Fibroblast of skin of back (primary cell): ENCODE measurements at regions not wholly inside any gene's neighbourhood (a gene's known extent, or its start where the extent isn't known, plus 50 kb on each side); places are given as distances from the start of the nearest gene placed in this dataset.

Experiments used
- DNase-seq: peaks from one replicate; pipeline ENCODE4 v3.0.0-alpha.2; 2013

- no peak for DNase-seq
Observed at GRCh38 chr15:95888762-95889161, 441.7 kb upstream of the NR2F2 start.

DNA sequence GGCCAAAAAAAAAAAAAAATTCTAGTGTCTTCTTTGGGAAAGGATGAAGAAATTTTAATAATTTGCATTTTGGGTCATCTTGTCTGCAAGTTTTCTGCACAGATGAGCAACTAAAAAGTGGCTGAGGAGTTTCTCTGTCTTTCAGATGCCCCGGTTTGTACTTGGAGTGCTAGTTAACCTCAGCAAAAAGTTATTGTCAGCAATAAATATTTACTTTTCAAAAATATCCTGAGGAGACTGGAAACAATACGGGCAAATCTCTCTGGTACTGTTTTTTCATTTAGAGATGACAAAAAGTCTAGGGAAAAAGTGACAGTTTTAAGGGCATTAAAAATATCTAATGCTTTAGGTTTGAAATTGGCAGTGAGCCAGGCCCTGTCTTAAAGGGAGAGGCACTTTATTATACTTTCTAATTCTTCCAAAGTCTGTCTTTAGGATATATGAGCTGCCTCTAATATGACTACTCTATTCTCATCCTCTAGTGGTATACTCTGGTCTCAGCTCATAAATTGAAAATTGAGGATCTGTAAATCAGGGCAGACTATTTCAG is 436.0 kb upstream of the NR2F2 start:
- DNase-seq, result no peak

DNA sequence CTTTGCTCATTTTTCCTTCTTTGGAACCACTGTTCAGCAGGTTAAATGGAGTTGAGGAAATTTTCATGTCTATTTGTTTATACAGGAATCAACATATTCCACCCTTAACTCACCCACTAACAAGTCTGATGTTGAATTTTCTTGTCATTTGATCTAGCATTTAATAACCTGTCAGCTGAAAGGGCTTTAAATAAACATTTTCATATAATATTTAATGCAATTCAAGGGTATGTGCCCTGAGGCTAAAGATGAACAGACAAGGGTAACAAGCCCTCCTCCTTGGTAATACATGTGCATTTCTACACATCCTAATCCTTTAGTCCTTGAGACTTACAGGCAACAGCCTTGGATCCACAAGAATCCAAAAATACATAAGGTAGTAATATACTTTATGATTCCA is 435.0 kb upstream of the NR2F2 start:
- no peak for DNase-seq

DNA sequence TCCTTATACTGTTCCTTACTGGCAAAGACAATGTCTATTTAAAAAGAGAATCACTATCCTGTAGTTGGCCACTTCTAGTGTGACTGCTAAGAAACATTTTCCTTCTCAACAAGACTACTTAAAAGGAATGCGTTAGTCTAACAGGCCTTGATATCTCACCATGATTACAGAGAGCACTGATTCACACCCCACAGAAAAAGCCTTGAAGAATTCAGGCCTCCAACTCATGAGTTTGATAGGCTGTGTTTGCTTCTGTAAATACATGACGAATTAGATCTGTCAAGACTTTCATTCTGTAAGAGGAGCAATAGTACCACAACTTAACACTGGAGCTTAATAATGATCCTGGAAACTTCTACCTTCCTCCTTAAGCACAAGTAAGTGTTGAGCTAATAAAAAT is 432.8 kb upstream of the NR2F2 start:
- no peak for DNase-seq

GRCh38 chr15:95898761-95899160 is 431.7 kb upstream of the NR2F2 start:
- DNase-seq, result no peak

GRCh38 chr15:95901271-95901670 is 429.2 kb upstream of the NR2F2 start:
- DNase-seq, result no peak

GRCh38 chr15:95902606-95903005 is 427.9 kb upstream of the NR2F2 start:
- DNase-seq, result no peak

GRCh38 chr15:95903352-95903751 is 427.1 kb upstream of the NR2F2 start:
- DNase-seq, result no peak

DNA sequence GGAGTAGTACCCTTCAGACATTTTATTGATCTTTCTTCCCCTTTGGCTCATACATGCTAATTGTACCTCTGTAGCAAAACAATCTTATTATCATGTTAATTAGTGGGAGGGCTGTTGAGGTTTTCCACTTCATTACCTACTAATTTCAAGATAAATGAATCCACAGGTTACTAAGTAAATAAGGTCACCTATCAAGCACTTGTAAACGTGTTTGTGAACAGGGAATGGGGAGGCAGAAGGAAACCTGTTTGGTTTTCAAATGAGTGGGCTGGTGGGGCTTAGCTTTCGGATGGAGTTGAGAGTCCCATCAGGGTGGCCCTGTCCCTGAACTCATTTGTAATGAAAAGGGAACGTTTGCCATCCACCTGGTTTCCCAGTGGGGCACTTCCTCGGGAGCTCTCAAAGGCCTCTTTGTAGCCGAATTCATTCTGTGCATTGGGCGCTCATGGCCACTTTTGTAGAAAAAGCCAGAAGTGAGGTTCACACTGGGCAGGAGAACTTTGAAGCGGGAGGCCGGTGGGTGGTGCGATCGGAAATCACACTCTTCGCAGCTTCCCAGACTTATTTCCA is 419.8 kb upstream of the NR2F2 start:
- no peak for DNase-seq

DNA sequence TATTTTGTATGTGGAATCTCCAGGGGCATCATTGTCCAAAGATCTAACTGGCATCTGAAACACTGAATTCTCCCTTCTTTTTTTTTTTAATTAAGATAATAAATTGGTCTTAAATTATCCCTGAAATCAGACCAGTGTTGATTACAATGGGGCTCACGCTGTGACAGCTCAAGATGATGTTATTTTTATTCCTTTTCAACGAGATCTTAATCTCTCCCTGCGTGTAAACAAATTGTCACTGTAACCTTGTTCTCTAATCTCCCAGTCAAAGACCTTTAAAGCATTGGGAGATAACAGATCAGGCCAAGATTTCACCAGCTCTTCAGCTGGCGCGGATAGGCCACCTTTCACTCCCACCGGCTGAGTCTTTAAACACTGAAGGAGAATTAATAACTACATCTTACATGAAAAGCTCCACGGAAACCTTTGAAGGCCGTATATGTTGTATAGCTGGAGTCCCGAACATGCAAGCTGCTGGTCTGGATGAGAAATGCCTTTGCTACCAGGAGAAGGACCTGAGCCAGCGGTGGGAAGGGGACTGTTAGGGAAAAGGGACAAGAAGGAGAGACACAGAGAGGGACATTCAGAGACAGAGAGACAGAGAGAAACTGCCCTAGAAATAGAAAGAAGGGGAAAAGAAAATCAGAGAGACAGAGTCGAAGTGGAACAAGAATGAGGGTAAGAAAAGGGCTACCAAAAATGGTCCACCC is 418.8 kb upstream of the NR2F2 start:
- no peak for DNase-seq

DNA sequence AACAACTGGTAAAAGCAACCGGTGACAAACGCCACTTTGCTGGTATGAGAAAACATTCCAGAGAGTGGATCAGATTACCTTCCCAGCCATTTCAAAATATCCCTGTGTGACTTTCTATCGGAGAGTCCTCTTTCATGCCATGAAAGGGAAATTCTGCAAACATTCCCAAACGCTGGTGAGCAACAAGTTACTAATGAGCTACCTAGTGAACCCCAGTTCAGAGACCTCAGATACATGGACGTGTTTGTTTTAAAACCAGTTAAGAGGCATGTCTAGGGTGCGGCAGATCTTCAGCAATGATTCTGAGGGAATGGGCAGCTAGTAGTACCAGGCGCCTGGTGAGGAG is 418.2 kb upstream of the NR2F2 start:
- DNase-seq, result peak; percentile 27

DNA sequence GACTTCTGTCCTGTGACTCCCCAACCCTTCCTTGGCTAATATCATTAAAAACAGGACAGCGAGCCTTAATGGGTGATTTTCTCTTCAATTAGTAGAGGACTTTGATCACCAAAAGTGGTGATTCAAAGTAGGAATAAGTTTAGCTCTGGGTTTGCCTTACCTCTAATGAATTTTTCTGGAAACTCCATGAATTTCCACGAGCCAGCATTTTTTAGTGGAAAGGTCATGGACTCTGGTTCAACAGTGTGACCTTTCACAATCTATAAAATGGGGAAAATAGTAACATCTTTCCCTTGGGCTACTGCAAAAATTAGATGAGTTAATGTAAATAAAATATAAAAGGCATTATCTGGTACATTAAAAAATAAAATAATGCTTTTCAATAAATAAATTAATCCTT is 417.8 kb upstream of the NR2F2 start:
- DNase-seq, result no peak

GRCh38 chr15:95916568-95916967 is 413.9 kb upstream of the NR2F2 start:
- no peak for DNase-seq

GRCh38 chr15:95918525-95918924 is 412.0 kb upstream of the NR2F2 start:
- DNase-seq, result no peak

- no peak for DNase-seq
Observed at GRCh38 chr15:95919460-95919859, 411.0 kb upstream of the NR2F2 start.

GRCh38 chr15:95921404-95921803 is 409.1 kb upstream of the NR2F2 start:
- no peak for DNase-seq

- no peak for DNase-seq
Observed at GRCh38 chr15:95922431-95922830, 408.1 kb upstream of the NR2F2 start.

DNA sequence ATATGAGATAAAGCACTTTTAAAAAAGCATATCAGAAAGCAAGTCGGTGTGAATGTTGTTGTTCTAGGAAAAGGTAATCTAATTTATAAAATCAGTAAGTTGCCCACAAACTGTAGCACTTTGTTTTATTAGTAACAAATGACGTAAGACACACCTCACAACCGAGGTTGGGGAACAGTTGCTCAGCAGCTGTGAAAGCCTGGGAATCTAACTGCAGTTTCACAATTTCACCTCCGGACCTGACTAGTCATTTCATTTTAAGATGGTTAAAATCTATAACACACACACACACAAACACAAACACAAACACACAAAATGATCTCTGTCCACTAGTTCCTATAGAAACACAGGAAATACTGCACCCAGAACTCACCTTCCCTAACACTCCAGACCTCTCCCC is 406.7 kb upstream of the NR2F2 start:
- no peak for DNase-seq

DNA sequence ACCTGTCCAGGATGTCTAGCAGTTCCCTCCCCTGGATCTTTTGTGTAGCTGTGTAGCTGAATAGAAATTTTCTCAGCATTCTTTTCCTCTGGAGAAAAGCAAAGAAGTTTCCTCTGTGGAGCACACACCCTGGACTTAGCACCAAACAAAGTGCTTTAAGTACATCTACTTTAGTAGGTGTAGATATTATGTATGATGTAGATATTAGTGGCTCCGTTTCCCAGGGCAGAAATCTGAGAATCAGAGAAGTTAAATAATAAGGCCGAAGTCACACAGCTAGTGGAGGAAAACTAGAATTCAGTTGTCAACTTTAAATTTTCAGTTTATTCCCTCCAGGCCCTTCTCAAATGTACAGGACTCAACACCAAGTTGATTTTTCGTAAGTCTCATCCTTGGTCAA is 401.7 kb upstream of the NR2F2 start:
- no peak for DNase-seq

GRCh38 chr15:95929232-95929846 is 401.2 kb upstream of the NR2F2 start:
- DNase-seq, result no peak

DNA sequence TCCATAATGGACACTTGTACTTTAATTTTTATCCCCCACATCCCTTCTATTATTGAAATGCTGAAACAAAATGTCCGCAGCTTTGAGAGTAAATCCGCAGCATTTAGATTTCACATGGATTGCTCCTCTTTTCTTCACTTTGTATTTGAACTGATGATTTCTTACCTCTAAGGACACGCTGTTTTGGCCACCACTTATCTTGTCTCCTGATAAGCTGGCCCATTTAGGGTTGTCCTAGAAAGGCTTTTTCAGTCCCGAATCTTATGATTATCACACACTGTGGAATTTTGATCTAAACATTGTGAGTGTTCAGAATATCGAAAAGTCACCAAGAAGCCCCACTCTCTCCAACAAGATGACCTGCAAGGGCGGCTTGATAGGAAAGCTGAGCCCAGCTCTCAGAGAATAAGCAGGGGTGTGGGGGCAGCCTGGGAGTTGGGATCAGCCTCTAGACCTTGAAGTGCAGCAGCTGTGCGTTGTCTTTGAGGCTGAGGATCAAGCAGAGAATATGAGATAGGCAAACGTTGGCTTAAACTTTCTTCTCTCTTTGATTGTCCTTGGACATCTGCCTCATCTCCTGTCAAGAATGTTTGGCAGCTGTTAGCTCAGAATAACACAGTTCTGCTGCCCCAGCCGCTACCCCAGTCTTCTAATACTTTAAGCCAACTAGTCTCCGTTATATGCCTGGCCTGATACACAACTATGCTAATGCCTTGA is 399.7 kb upstream of the NR2F2 start:
- DNase-seq, result no peak

GRCh38 chr15:95931619-95932018 is 398.9 kb upstream of the NR2F2 start:
- no peak for DNase-seq

DNA sequence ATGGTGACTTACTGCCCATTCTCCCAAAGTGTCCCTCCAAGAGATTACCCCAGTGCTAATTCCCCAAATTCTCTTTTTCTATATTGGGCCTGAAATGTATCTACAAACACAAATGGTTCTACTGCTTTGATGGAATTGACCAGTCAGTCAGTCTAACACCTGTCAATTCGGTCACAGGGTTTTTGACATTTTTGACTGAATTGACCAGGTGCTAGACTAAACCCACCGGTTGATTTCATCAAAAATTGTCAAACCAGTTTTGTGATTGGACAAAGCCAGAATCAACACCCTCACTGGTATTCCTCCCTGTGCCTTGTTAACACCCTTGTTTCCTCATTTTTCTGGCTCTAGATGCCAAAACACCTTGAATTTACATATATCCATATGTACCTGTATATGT is 398.4 kb upstream of the NR2F2 start:
- DNase-seq, result no peak

DNA sequence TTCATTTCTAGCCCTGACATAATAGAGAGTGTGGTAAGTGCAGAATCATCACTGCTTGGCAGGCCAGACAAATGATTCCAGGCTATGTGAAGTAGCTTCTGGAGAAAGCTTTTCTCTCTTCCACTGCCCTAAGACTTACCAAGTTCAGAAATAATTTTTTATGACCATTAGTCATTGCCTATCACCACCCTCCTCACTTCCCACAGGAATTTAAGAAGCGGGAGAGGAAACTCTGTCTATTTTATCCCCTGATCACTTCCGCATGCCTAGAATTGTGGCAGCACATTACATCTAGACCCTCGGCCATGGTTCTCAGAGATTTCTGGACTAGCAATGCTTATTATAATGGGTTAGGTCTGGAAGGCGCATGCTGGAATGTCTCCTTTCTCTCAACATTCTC is 397.8 kb upstream of the NR2F2 start:
- peak; percentile 73 for DNase-seq
